ENCODE measurements at regions not wholly inside any gene's neighbourhood (a gene's known extent, or its start where the extent isn't known, plus 50 kb on each side); places are given as distances from the start of the nearest gene placed in this dataset.

DNA sequence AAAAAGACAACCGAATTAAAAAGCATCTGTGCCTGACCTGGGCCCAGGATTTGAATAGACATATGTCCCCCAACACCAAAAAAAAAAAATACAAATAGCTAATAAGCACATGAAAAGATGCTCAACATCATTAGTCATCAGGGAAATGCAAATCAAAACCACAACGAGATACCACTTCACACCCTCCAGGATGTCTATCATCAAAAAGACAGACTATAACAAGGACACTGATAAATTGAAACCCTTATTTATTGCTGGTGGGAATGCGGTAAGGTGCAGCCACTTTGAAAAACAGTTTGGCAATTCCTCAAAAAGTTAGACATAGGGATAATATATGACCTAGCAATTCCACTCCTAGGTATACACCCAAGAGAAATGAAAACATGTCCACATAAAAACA, 72.3 kb upstream of the CAMK1G start:
- TF ChIP-seq CTCF (IDR thresholded peaks at IDR 0.05) = no peak
- Histone ChIP-seq H3K27ac (no peak overlapping the region), H3K4me3 (no peak overlapping the region)
- DNase-seq (ENCODE audit: low spot score) = no peak

DNA sequence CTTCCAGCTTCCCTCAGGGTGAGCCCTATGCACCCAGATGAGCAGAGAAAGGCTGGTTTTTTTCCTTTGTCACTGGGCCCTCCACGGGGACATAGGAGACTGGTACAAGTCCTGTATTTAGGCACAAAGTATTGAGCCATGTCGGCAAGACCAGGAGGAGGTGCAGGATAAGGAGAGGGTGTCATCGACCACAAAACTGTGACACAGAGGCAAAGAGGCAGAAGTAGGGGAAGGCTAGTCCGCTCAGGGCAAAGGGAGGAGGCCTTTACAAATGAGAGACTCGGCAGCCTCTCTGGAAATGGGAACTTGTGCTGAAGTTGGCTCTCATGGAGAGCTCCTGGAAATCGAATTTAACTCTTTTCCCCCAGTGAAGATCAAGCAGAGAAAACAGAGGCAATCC, 70.7 kb upstream of the CAMK1G start:
- TF ChIP-seq CTCF (IDR thresholded peaks at IDR 0.05) = no peak
- Histone ChIP-seq H3K27ac (no peak overlapping the region), H3K4me3 (no peak overlapping the region)
- DNase-seq (ENCODE audit: low spot score) = no peak

DNA sequence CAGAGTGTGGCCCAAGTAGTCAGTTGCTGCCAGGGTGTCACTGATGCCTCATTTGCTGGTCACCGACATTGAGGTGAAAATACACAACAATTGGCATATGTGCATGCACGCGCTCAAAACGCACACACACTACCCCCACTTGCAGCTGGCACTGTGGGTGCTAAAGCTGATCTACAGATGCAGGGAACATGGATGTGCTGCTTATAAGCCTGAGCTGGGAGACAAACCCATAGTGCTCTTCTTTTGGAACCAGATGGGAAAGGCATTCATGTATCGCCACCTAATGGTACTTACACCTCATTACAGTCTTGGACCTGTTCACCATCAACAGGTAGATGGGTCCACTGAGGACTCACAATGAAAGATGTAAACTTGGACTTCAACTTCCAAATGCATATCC, 70.3 kb upstream of the CAMK1G start:
- no peak overlapping the region for H3K27ac ChIP-seq
- H3K4me3 ChIP-seq = no peak overlapping the region
- TF ChIP-seq CTCF (IDR thresholded peaks at IDR 0.05) = no peak
- DNase-seq (ENCODE audit: low spot score) = no peak

DNA sequence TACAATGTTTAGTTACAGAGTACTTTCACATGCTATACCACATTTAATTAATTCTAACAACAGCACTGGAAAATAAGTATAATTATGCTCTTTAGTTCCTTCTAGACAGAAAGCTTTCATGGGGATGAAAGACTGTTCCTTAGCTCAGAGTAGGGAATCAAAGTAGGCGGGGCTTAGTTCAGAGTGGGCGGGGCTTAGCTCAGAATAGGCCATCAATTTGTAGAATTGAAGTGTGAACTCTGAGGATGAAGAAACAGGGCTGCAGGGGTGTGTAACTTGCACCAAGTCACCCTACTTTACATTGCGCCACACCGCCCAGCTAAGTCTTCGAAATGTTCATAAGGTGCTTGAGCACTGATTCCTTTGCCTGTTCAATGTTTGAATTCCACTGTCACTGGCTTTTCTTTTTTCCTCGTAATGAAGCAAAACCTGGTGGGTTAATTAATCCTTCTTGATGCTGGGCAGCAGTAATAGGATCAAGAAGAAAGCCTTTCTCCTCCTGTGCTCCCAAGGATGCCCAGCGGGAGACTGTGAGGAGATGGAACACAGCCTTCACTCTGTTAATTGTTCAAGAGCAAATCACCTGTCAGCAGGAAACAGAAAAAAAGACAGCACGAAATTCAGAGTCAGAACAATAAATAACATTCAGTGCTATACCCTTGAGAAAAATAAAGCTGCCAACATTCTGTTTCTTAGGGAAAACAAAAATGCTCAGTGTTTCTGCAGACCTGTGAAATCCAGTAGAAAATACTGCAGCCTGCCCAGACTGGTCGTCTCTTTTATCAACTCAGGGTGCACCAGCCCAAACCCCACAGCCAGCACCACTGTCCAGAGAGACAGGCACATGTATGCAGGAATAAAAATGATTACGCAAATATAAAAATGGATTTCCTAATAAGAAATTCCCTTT, 66.5 kb upstream of the CAMK1G start:
- DNase-seq (ENCODE audit: low spot score) = no peak
- H3K4me3 ChIP-seq = no peak overlapping the region
- no peak for TF ChIP-seq CTCF (IDR thresholded peaks at IDR 0.05)
- H3K27ac ChIP-seq = no peak overlapping the region

DNA sequence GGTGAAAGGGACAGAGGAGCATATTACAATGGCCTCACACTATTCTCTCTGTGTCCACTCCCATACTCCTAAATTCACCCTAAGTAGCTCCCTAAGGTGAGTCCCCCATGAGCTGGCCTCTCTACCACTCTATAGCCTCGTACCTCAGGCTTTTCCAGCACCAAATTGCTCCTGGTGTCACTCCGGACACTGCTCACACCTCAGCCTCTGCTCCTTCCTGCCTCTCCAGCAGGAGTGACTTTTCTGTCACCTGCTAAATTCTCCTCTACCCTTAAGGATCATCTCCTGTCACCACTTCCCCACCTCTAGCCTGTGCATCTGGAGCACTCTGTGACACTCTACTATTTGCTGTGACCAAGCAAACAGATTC, 65.8 kb upstream of the CAMK1G start:
- no peak for TF ChIP-seq CTCF (IDR thresholded peaks at IDR 0.05)

GRCh38 chr1:209519786-209520185, 63.7 kb upstream of the CAMK1G start:
- no peak for TF ChIP-seq CTCF (IDR thresholded peaks at IDR 0.05)
- Histone ChIP-seq H3K27ac (no peak overlapping the region), H3K4me3 (no peak overlapping the region)
- no peak for DNase-seq (ENCODE audit: low spot score)

More for the DNA sequence above, 65.8 kb upstream of the CAMK1G start:
- no peak overlapping the region for H3K27ac ChIP-seq
- DNase-seq (ENCODE audit: low spot score) = no peak
- H3K4me3 ChIP-seq = no peak overlapping the region

DNA sequence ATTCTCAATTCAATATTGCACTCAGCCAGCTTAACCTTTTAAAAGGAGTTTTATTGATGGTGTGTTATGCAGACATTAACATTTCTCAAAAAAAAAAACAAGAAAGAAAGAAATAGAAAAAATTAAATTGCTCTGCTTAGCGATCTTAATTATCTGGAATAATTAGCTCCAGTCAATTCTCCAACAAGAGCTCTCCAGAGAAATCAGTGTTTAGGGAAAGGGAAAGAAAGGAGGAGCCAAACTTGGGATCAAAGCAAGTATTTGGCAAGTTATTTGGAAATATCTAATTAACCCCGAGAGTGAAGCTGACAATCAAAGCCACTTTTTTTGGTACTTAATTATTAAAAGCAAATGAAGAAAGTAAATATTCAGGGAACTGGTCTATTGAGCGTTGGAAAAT, 60.7 kb upstream of the CAMK1G start:
- TF ChIP-seq CTCF (IDR thresholded peaks at IDR 0.05) = no peak
- no peak for DNase-seq (ENCODE audit: low spot score)
- Histone ChIP-seq H3K4me3 (no peak overlapping the region), H3K27ac (no peak overlapping the region)
